GM21737 (cell line): ENCODE measurements at regions not wholly inside any gene's neighbourhood (a gene's known extent, or its start where the extent isn't known, plus 50 kb on each side); places are given as distances from the start of the nearest gene placed in this dataset.
"Not testable (repeated sequence)": the region's sequence is repeated elsewhere in the genome, so short reads cannot be mapped to it uniquely, and the experiment has no call there.

Experiments
- ATAC-seq: cut with Tn5 transposase; IDR thresholded peaks from one replicate; pipeline ENCODE4 v1.9.1; 2021; ENCODE audit warnings: mild to moderate bottlenecking, moderate library complexity; ENCODE audit not compliant: unreplicated experiment

DNA sequence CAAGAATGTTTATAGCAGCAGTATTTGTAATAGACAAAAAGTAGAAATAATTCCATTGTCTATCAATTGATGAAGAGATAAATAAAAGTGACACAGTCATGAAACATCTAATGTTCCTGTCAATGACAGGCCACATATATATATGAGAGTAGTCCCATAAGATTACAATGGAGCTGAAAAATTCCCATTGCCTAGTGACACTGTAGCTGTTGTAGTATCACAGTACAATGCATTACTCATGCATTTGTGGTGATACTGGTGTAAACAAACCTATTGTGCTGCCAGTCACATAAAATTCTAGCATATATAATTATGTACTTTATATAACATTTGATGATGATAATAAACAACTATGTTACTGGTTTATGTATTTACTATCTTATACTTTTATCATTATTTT, 141.9 kb upstream of the LYPLAL1 start:
- no peak for ATAC-seq

DNA sequence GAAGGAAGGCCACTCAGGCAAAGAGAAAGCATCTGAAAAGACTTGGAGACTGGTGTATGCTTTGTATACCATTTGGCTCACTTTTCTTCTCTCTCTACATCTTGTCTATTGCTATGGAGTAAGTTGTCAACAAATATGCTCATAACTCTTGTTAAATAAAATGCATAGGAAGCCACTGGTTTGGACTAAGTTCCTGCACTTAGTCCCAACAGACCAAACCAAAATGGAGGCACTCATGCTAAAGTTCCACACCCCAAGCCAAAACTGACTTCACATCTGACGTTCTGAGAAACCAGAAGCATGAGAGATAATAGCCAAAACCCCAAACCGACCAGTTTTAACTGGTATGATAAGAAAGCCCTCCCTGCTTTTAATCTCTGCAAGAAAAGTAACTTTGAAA, 135.3 kb upstream of the LYPLAL1 start:
- ATAC-seq: no peak

DNA sequence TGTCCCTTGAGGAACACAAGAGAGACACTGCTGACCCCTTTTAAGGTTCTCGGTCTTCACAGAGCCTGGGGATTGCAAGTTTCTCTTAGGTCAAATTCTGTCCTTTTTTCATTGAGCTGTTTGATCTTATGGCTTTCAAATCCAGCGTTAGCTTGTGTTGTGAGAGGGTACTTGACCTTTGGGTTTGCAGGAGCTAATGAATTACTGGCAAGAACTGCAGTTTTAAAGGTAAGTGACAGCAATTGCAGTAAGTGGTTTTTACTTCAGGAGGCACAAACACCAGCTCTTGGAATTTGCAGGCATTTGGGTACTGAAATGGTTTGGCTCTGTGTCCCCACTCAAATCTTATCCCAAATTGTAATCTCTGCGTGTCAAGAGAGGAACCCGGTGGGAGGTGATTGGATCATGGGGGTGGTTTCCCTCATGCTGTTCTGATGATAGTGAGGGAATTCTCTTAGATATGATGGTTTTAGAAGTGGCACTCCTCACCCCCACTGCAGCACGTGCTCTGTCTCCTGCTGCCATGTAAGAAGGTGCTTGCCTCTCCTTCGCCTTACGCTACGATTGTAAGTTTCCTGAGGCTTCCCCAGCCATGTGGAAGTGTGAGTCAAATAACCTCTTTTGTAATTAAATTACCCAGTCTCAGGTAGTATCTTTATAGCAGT, 134.5 kb upstream of the LYPLAL1 start:
- ATAC-seq: no peak

DNA sequence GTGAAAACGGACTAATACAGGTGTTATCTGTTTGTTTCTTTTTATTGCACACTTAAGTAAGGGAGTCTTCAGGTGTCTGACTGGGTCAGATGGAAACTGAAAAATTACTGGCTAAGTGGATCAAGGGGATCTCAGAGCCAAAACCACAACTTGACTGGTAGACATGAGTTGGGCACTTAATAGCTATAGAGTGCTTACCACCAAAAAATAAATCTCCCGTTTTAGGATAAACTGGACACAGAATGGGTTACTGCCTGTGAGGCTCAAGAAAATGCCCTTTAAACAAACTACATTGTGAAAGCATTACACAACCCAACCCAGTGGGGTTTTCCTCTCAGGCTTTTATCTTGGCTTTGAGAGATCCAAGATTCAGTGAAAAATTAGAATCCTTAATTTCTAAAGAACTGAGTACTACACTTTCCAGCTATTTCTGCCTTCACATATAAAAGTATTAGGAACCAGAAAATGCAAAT, 134.0 kb upstream of the LYPLAL1 start:
- ATAC-seq: no peak

DNA sequence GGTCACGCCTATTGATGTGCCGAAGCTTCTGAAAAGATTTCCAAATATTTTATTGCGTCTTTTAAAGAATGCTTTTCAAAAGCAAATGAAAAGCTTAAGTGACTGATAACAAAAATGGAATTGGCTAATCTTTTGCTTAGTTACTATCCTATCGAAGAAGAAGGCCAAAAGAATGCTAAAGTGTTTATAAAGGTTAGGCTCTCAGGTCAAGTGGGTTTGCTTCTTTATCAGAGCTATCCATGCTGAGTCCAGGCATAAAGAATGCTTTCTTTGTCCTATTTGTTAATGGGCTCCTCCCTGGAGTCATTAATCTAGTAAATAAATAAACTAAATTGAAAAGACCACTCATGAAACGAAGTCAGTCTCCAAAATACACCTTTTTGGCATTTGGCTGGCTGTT, 133.4 kb upstream of the LYPLAL1 start:
- ATAC-seq: no peak

DNA sequence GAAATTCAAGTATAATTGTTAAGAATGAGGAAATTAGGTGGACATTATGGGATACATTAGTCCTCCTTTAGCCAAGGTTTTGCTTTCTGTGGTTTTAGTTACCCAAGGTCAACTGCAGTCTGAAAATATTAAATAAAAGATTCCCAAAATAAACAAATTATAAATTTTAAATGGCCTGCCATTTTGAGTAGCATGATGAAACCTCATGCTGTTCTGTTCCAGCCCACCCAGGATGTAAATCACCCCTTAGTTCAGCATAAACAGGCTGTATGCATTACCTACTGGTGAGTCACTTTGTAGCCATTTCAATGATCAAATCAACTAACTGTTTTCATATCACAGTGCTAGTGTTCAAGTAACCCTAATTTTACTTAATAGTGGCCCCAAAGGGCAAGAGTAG, 132.5 kb upstream of the LYPLAL1 start:
- no peak for ATAC-seq

DNA sequence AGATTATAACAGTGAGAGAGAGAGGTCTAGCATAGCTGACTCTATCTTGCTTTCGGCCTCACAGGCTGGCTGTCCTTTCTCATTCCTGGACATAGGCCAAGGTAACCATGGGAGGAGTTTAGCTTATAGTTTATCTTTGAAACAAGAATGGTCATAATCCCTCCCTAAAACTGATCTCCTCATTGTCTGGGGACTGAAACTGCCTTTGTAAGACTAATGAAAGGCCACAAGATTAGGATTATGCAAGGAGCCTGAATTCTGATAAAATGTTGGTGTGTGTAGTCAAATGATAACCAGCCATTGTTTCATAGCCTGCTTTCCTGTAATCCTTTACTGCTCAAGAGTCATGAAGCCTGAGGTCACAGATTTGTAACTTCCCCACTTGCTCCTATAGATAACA, 131.9 kb upstream of the LYPLAL1 start:
- no peak for ATAC-seq

DNA sequence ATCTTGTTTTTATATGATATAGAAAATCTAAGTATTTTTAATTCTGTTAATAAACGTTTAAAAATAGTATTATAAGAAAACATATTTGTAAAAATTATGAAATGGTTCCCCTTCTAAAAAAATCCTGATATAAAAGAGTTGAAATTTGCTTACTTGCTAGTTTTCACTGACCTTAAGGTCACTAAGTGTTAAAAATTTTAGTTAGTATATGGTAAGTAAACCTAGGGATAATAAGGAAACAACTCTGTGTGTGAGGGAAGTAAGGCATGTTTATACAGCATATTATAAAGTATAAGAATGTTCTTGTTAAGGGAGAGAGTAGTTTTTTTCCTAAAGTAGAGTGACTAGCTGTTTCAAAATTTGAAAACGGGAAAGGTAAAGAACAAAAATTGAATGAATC, 130.9 kb upstream of the LYPLAL1 start:
- no peak for ATAC-seq

DNA sequence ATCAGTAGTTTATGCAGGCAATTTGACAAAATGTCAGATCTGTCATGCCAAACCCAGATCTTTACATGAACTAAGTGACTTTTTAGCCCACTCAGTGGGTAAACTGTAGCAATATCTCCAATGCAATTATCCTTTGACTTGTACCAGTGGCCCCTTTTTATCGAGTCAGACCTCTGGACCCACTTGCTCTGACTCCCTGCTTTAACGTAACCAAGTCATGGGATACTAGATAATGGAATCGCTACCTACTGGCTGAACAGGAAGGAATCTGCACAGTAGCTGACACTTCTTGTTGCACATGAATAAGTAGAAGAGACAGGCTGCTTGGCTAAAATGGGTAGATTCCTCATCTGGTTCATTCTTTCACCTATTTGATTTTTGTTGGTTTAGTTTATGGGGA, 128.4 kb upstream of the LYPLAL1 start:
- ATAC-seq: no peak

DNA sequence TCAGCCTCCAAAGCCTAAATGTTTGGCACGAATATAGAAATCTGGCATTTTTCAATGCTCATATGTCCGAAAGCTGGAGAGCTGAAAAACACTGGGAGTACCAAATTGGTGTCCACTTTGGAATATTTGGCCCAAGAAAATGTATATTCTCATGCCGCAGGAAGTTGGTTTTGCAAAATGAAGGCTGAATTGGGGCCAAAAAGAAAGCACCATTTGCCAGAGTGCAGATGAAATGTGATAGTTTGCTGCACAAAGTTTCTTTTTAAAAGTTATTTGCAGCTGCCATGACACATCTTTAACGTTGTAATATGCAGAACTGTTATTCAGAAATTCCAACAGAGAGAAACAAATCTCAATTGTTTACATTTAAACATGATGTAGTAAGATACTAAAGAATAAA, 124.2 kb upstream of the LYPLAL1 start:
- no peak for ATAC-seq

DNA sequence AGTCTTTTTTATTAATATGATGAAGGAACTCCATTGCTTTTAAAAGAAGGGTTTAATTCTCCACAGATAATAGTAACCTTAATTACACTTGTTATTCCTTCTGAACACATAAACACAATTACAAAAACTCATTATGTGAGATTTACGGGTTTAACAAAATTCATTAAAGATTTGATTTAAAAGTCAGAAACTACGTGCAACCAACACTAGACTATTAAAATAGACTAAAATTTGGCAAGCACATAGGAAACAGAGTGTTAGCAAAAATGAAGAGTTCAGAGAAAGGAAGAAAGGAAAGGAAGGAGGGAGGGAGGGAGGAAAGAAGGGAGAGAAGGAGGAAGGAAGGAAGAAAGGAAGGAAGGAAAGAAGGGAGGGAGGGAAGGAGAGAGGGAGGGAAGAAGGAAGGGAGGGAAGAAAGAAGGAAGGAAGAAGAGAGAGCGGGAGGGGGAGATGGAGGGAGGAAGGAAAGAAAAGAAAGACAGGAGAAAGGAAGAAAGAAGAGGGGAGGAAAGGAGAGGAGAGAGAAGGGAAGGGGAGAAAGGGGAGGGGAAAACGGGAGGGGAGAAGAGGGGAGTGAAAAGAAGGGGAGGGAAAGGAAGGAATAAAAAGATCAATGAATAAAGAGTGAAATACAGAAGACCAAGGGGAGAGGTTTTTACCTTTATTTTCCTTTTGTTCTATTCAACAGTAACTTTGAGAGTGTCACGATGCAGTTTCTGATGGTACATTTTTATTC, 123.4 kb upstream of the LYPLAL1 start:
- ATAC-seq: no peak

DNA sequence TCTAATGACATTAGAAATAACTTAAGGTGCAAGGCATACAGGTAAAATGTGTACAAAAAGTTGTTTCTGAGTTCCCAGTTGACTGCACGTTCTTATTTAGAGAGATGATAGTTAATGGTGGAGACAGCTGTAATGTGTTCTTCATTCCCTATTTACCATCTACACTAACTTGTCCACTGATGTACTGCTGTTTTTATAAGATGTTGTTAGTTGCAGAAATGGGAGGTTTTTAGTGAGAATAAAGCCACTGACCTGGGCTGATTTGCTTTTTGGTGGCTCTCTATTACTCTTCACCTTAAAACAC, 122.9 kb upstream of the LYPLAL1 start:
- ATAC-seq: no peak

DNA sequence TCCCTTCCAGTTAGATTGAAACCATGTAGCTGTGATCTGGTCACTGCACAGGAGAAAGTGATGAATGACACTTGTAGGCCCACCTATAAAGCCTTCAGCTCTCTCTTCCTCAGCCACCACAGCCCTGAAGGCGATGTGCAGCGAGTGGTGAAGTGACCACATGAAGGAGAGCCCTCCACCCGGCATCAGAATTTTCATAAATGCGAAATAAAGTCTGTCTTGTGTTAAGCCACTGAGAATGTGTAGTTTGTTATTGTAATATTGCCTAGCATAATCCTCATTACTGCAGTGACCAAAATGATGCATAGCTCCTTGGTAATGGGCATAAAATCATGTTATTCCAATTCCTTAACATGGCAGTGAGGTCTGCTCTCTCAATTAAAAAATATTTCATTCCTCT, 122.1 kb upstream of the LYPLAL1 start:
- no peak for ATAC-seq

DNA sequence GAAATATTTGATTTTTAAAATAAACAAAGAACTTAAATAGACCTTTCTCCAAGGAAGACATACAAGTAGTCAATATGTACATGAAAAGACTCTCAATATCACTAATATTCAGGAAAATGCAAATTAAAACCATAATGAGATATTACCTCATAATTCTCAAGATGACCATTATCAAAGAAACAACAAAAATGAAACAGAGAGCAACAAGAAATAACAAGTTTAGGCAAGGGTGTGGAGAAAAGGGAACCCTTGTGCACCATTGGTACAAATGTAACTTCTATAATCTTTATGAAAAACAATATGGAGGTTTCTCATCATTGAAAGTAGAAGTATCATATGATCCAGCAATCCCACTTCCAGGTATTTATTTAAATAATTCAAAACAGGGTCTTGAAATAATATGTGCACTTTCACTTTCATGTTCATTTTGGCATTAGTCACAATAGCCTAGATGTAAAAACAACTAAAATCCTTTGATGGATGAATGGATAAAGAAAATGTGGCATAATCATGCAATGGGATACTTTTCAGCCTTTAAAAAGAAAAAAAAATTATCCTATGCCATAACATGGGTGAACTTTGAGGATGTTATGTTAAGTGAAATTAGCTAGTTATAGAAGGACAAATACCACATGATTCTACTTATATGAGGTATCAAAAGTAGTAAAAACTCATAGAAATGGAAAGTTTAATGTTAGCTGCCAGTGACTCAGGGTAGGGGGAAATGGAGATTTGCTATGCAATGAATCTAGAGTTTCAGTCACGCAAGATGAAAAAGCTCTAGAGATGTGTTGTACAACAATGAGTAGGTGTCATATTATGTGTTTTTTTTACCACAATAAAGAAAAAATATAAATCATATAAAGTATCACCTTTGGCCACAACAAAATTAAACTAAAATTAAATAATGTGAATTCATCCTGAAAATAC, 114.5 kb upstream of the LYPLAL1 start:
- no peak for ATAC-seq

DNA sequence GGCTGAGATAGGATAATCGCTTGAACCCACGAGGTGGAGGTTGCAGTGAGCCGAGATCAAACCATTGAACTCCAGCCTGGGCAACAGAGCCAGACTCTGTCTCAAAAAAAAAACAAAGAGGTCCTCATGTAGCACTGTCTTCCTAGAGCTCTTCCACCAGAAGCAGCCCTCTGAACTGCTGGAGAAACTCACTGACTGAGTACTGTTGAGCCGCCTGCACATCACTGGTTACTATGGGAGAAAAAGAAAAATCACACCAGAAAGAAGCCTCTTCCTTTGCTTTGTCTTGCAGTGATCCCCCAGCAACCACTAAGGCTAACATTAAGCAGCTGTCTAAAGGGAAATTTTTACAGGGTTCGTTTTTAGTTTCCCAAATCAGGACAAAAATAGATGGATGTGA, 112.9 kb upstream of the LYPLAL1 start:
- ATAC-seq: no peak

DNA sequence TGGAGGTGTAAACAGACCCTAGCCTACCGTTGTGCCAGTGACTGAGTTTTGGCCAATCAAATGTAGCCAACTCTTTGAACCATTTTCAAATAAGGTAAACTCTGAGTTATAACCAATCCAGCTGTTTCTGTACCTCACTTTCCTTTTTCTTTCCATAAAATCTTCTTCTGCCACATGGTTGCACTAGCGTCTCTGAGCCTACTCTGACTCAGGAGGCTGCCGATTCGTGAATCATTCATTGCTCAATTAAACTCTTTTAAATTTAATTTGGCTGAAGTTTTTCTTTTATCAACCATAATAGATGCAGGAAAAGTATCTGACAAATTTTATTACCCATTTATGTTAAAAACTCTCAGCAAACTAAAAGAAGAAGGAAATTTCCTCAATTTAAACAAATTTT, 111.5 kb upstream of the LYPLAL1 start:
- ATAC-seq: no peak

DNA sequence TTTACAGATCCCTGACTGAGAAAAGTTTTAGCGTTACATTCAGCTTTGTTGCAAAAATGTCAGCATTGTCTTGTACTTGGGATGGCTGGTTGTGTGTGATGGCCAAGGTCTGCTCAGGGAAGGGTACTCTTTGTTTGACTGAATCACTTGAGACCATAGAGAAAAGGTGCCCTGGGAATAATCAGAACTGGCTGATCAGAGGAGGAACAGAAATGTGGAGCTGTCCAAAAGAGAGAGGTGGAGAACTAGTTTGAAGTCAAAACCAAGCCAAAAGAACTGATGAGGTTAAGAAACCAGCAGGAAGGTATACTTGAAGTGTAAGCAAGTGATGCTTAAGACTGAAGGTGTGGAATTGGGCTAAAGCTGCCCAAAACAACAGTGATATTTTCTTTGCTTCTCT, 107.6 kb upstream of the LYPLAL1 start:
- ATAC-seq: no peak

DNA sequence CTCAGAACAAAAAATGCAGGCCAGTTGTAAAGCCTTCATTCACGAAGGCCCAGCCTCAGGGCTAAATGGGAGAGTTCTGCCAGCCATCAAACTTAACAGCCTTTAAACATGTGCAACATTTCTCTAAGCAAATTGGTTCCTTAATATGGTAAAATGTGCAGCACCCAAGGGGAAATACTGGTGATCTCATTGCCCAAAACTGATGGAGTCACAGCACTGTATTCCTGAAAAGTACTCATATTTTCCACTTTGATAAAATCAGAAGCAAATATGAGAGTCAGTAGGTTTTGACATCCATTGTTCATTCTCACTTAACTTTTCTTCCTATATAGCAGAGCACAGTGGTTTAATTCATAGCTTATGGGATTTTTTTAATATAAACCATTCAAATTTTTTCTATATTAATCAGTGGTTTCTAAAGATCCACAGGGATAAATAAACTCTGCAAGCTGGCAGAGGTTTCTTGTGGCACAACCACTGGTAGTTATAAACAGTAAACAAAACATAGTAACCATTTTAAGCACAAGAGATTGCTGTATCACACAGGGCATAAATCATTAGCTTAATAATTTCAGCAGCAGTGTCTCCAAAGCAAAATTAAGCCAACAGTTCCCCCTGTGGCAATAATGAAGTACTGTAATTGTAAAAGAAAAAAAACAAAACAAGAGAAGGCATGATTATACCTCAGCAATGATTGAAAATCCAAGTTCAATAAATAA, 106.9 kb upstream of the LYPLAL1 start:
- no peak for ATAC-seq

DNA sequence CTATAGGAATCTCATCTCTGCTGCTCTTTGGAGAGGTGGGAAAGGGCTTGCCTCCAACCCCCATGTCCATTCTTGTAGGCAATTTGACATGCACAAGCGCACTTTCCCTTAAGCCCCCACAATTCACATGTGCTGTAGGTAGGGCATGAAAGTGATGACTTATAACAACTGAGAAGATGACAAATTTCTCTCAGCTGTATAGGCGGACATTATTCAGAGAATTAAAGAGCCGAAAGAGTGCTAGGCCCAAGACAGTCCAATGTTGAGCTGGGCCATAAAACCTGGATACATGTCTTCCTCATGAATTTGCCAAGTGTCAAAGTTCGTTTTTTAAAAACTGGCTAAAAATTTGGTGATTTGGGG, 106.3 kb upstream of the LYPLAL1 start:
- no peak for ATAC-seq

DNA sequence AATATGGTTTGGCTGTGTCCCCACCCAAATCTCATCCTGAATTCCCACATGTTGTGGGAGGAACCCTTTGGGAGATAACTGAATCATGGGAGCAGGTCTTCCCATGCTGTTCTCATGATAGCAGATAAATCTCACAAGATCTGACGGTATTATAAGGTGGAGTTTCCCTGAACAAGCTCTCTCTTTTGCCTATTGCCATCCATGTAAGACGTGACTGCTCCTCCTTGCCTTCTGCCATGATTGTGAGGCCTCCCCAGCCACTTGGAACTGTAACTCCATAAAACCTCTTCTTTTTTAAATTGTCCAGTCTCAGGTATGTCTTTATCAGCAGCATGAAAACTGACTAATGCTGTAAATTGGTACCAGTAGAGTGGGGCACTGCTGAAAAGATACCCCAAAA, 103.3 kb upstream of the LYPLAL1 start:
- ATAC-seq: not testable (repeated sequence)

DNA sequence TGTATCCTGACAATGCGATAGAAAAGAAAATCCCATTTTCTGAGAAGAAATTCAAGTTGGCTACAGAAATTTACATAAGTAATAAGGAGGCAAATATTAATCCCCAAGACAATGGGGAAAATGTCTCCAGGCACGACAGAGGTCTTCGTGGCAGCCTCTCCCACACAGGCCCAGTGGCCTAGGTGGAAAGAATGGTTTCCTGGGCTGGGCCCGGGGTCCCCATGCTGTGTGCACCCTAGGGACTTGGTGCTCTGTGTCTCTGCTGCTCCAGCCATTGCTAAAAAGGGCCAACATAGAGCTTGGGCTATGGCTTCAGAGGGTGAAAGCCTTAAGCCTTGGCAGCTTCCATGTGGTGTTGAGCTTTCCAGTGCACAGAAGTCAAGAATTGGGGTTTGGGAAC, 102.5 kb upstream of the LYPLAL1 start:
- ATAC-seq: no peak
